Psoas muscle (tissue), 7 donors: ENCODE measurements at regions not wholly inside any gene's neighbourhood (a gene's known extent, or its start where the extent isn't known, plus 50 kb on each side); places are given as distances from the start of the nearest gene placed in this dataset.

Experiments
- ATAC-seq, 4 donors: fragments of 200-7000 bp; cut with Tn5 transposase; one replicate each; pipeline ENCODE4 v1.9.1; 2020; ENCODE audit warnings: moderate library complexity in 3 of 4, mild to moderate bottlenecking in 2 of 4
- DNase-seq, 2 donors: peaks; one replicate each; pipeline ENCODE4 v3.0.0-alpha.2; 2020
- H3K27ac ChIP-seq: fragments of 200-600 bp; one replicate; pipeline ENCODE4 v1.8.0; 2022
- H3K27me3 ChIP-seq, 3 donors: fragments of 200-600 bp in 1 of 3; one replicate each; pipeline versions ENCODE4 v1.6.1 to v1.8.0; 2013 to 2022; ENCODE audit warnings: low read length in 2 of 3, mild to moderate bottlenecking in 2 of 3, moderate library complexity in 1 of 3; ENCODE audit not compliant: insufficient read depth in 3 of 3
- H3K36me3 ChIP-seq, 2 donors: fragments of 200-600 bp in 1 of 2; one replicate each; pipeline versions ENCODE4 v1.6.1 to v1.8.0; 2013 to 2022; ENCODE audit warnings: low read depth in 1 of 2, mild to moderate bottlenecking in 1 of 2, moderate library complexity in 1 of 2; ENCODE audit not compliant: insufficient read depth in 1 of 2
- H3K4me1 ChIP-seq: fragments of 200-600 bp; one replicate; pipeline ENCODE4 v1.8.0; 2022
- H3K4me3 ChIP-seq: fragments of 200-600 bp; one replicate; pipeline ENCODE4 v1.8.0; 2022; ENCODE audit warnings: mild to moderate bottlenecking
- H3K9me3 ChIP-seq: fragments of 200-600 bp; one replicate; pipeline ENCODE4 v1.8.0; 2022
- CTCF ChIP-seq: fragments of 200-600 bp; IDR thresholded peaks from one replicate; pipeline ENCODE4 v1.8.0; 2022; ENCODE audit warnings: antibody characterized with exemption
- WGBS, 3 donors: extraction: QIAGEN DNeasy Blood & Tissue Kit; methylation state at CpG; one replicate each; pipeline versions ENCODE4 v1.1.6 to v1.1.7; 2013; 5-methylcytosine and 5-hydroxymethylcytosine counted together
- intact Hi-C, 2 donors: fragments of 100-400 bp; cut with DNase I; formaldehyde crosslinking; loops; one replicate each; pipeline versions ENCODE4 v1.11.0 to v1.14.2; 2022
- donor health status: healthy with polysubstance abuse.
- donor health status: DM: no; HTN: no; CAD: no; lungs with moderate emphysema.
- donor health status: Bipolar disorder and iron deficiency.
- donor health status: healthy.
- donor health status: DM: yes; HTN: yes; CAD: no.
- donor health status: DM: no; HTN: no; CAD: no.
- donor health status: DM: yes; HTN: yes; CAD: no.

GRCh38 chr7:45501791-45502190, 72.4 kb upstream of the ADCY1 start:
- Histone ChIP-seq H3K9me3 (no peaks in the 10 kb centered on the region), H3K4me3 (no peak overlapping the region), H3K27ac (no peak overlapping the region), H3K27me3 (no peaks in the 10 kb centered on the region), H3K4me1 (no peaks in the 10 kb centered on the region), H3K36me3 (no peaks in the 10 kb centered on the region)
- TF ChIP-seq CTCF = no peak
- intact Hi-C loops = loop anchor here in 1 of 2 donors (10.0 kb wide), 1 partner anchor 117 kb away; no protein-coding TSS in a partner anchor
- ATAC-seq (no peak), DNase-seq (no peak)
- 46 to 72% (median 60%) methylated on average over 2 of the region's 2 CpGs for WGBS, 3 donors

- H3K27ac ChIP-seq = no peak overlapping the region
- H3K27me3 ChIP-seq = no peaks in the 10 kb centered on the region
- H3K9me3 ChIP-seq = no peaks in the 10 kb centered on the region
- no peaks in the 10 kb centered on the region for H3K4me1 ChIP-seq
- no peak for TF ChIP-seq CTCF
- intact Hi-C loops = loop anchor here in 1 of 2 donors (10.0 kb wide), 1 partner anchor 121 kb away; no protein-coding TSS in a partner anchor
- no peak overlapping the region for H3K4me3 ChIP-seq
- H3K36me3 ChIP-seq = no peaks in the 10 kb centered on the region
- DNase-seq (no peak), ATAC-seq (no peak)
- whole genome bisulfite sequencing, 3 donors = 57 to 84% (median 79%) methylated on average over 1 of the region's 1 CpG
Measured at GRCh38 chr7:45506059-45506458, 68.1 kb upstream of the ADCY1 start.

- Histone ChIP-seq H3K36me3 (no peaks in the 10 kb centered on the region), H3K27me3 (no peaks in the 10 kb centered on the region), H3K4me1 (no peaks in the 10 kb centered on the region), H3K4me3 (no peak overlapping the region), H3K9me3 (no peaks in the 10 kb centered on the region), H3K27ac (no peak overlapping the region)
- DNase-seq (no peak), ATAC-seq (no peak)
- WGBS, 3 donors = 36 to 67% (median 65%) methylated on average over 2 of the region's 2 CpGs
- intact Hi-C loops = loop anchor here in 1 of 2 donors (10.0 kb wide), 1 partner anchor 124 kb away; no protein-coding TSS in a partner anchor
- no peak for TF ChIP-seq CTCF
Measured at GRCh38 chr7:45509222-45509621, 64.9 kb upstream of the ADCY1 start.

- TF ChIP-seq CTCF = no peak
- H3K27me3 ChIP-seq = no peaks in the 10 kb centered on the region
- no peak for DNase-seq
- no peaks in the 10 kb centered on the region for H3K9me3 ChIP-seq
- no peak overlapping the region for H3K27ac ChIP-seq
- WGBS, 3 donors = 55 to 64% (median 56%) methylated on average over 7 of the region's 7 CpGs
- H3K4me3 ChIP-seq = no peak overlapping the region
- intact Hi-C loops = no loop called here
- ATAC-seq = no peak
- H3K36me3 ChIP-seq = no peaks in the 10 kb centered on the region
- no peaks in the 10 kb centered on the region for H3K4me1 ChIP-seq
Measured at GRCh38 chr7:45511721-45512597, 62.2 kb upstream of the ADCY1 start.
